SK-N-SH treated with all-trans-retinoic acid at 6 μM for 48 hours (cell line): ENCODE measurements at regions not wholly inside any gene's neighbourhood (a gene's known extent, or its start where the extent isn't known, plus 50 kb on each side); places are given as distances from the start of the nearest gene placed in this dataset.

Experiments used
- ATAC-seq: fragments of 200-7000 bp; cut with Tn5 transposase; 3 replicates; pipeline ENCODE4 v1.9.1; 2020; ENCODE audit warnings: mild to moderate bottlenecking, moderate library complexity
- ARNTL ChIP-seq: fragments of 450-650 bp; formaldehyde crosslinking; IDR thresholded peaks from 2 replicates; pipeline ENCODE4 v1.5.0; 2020; ENCODE audit warnings: low read depth, mild to moderate bottlenecking, moderate library complexity, borderline replicate concordance
- BACH2 ChIP-seq: fragments of 250-450 bp; sonication (Bioruptor Pico); IDR thresholded peaks from 2 replicates; pipeline ENCODE4 v1.9.0; 2021; ENCODE audit warnings: mild to moderate bottlenecking, borderline replicate concordance
- CSDC2 ChIP-seq: fragments of 250-450 bp; sonication (Bioruptor Pico); IDR thresholded peaks from 2 replicates; pipeline ENCODE4 v1.5.0; 2020; ENCODE audit warnings: mild to moderate bottlenecking, moderate library complexity
- CSRNP3 ChIP-seq: fragments of 250-450 bp; sonication (Bioruptor Pico); IDR thresholded peaks from 2 replicates; pipeline ENCODE4 v1.5.1; 2021; ENCODE audit warnings: mild to moderate bottlenecking, moderate library complexity
- ESRRG ChIP-seq: fragments of 250-450 bp; sonication (Bioruptor Pico); IDR thresholded peaks from 2 replicates; pipeline ENCODE4 v1.6.1; 2021; ENCODE audit warnings: mild to moderate bottlenecking
- GLIS3 ChIP-seq: fragments of 250-450 bp; sonication (Bioruptor Pico); IDR thresholded peaks from 2 replicates; pipeline ENCODE4 v1.5.0; 2020; ENCODE audit warnings: mild to moderate bottlenecking, moderate library complexity
- ISL1 ChIP-seq: fragments of 250-450 bp; sonication (Bioruptor Pico); IDR thresholded peaks from 2 replicates; pipeline ENCODE4 v2.1.2; 2022; ENCODE audit warnings: mild to moderate bottlenecking, moderate library complexity
- OSR1 ChIP-seq: fragments of 250-450 bp; sonication (Bioruptor Pico); IDR thresholded peaks from 2 replicates; pipeline ENCODE4 v1.8.0; 2022; ENCODE audit warnings: moderate library complexity, mild to moderate bottlenecking, inconsistent platforms
- PATZ1 ChIP-seq: fragments of 250-450 bp; sonication (Bioruptor Pico); IDR thresholded peaks from 2 replicates; pipeline ENCODE4 v1.8.0; 2020; ENCODE audit warnings: mild to moderate bottlenecking, moderate library complexity, borderline replicate concordance
- PPARA ChIP-seq: fragments of 250-450 bp; sonication (Bioruptor Pico); IDR thresholded peaks from 2 replicates; pipeline ENCODE4 v1.5.0; 2020; ENCODE audit warnings: mild to moderate bottlenecking, borderline replicate concordance
- RARB ChIP-seq: fragments of 250-450 bp; sonication (Bioruptor Pico); IDR thresholded peaks from 2 replicates; pipeline ENCODE4 v1.8.0; 2021; ENCODE audit warnings: mild to moderate bottlenecking, moderate library complexity
- SNAI2 ChIP-seq: fragments of 250-450 bp; sonication (Bioruptor Pico); IDR thresholded peaks from 2 replicates; pipeline ENCODE4 v1.5.0; 2020; ENCODE audit warnings: mild to moderate bottlenecking, moderate library complexity
- TCF4 ChIP-seq: fragments of 250-450 bp; sonication (Bioruptor Pico); IDR thresholded peaks from 2 replicates; pipeline ENCODE4 v1.8.0; 2021; ENCODE audit warnings: mild to moderate bottlenecking, moderate library complexity, borderline replicate concordance
- TOX ChIP-seq: fragments of 250-450 bp; sonication (Bioruptor Pico); IDR thresholded peaks from 2 replicates; pipeline ENCODE4 v1.8.0; 2021; ENCODE audit warnings: mild to moderate bottlenecking, moderate library complexity, borderline replicate concordance
- TSHZ2 ChIP-seq: fragments of 250-450 bp; sonication (Bioruptor Pico); IDR thresholded peaks from 2 replicates; pipeline ENCODE4 v1.5.0; 2020; ENCODE audit warnings: mild to moderate bottlenecking, moderate library complexity
- ZC3H10 ChIP-seq: fragments of 250-450 bp; sonication (Bioruptor Pico); IDR thresholded peaks from 2 replicates; pipeline ENCODE4 v1.5.1; 2021; ENCODE audit warnings: mild to moderate bottlenecking, moderate library complexity
- ZFP3 ChIP-seq: fragments of 250-450 bp; sonication (Bioruptor Pico); IDR thresholded peaks from 2 replicates; pipeline ENCODE4 v1.5.0; 2020; ENCODE audit warnings: mild to moderate bottlenecking, moderate library complexity
- ZFP30 ChIP-seq: fragments of 450-650 bp; formaldehyde crosslinking; IDR thresholded peaks from 2 replicates; pipeline ENCODE4 v1.5.0; 2022; ENCODE audit warnings: mild to moderate bottlenecking, moderate library complexity
- ZNF565 ChIP-seq: fragments of 450-650 bp; formaldehyde crosslinking; conservative IDR thresholded peaks from 2 replicates; pipeline ENCODE4 v1.5.0; 2020; ENCODE audit warnings: low read depth, mild to moderate bottlenecking, moderate library complexity
- ZNF70 ChIP-seq: fragments of 450-650 bp; formaldehyde crosslinking; IDR thresholded peaks from 2 replicates; pipeline ENCODE4 v1.5.0; 2020; ENCODE audit warnings: mild to moderate bottlenecking, moderate library complexity
- ZNF8 ChIP-seq: fragments of 450-650 bp; formaldehyde crosslinking; IDR thresholded peaks from 2 replicates; pipeline ENCODE4 v1.5.0; 2020; ENCODE audit warnings: mild to moderate bottlenecking, moderate library complexity
- TF ChIP-seq, protein P1 (sequence below): fragments of 250-450 bp; sonication (Bioruptor Pico); IDR thresholded peaks from 2 replicates; pipeline ENCODE4 v1.5.1; 2020; ENCODE audit warnings: low read depth, mild to moderate bottlenecking, moderate library complexity

DNA sequence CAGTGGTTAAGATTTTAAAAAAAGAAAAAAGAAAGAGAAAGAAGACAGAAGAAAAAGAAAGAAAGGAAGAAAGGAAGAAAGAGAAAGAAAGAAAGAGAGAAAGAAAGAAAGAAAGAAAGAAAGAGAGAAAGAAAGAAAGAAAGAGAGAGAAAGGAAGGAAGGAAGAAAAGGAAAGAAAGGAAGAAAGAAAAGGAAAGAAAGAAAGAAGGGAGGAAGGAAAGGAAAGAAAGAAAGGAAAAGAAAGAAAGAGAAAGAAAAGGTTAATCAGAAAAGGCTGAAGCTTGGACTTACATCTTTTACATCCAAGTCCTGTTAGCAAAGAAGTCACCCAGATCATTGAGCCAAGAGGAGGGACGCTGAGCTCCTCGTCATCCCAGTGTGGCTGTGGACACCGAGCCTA, 70.0 kb downstream of the IRX2 start (continued):
- no peak for TF ChIP-seq CSRNP3 (CRISPR knock-in tag)

GRCh38 chr5:2680979-2681378, 70.5 kb downstream of the IRX2 start:
- TF ChIP-seq ZNF565 (CRISPR knock-in tag) (no peak), ZNF8 (CRISPR knock-in tag) (no peak), SNAI2 (CRISPR knock-in tag) (no peak), ZFP3 (CRISPR knock-in tag) (no peak), ARNTL (no peak), ZNF70 (CRISPR knock-in tag) (no peak), CSRNP3 (CRISPR knock-in tag) (no peak), ZFP30 (CRISPR knock-in tag) (no peak), OSR1 (CRISPR knock-in tag) (no peak), ZC3H10 (CRISPR knock-in tag) (no peak), PATZ1 (no peak), PPARA (CRISPR knock-in tag) (no peak), TOX (CRISPR knock-in tag) (no peak), ESRRG (CRISPR knock-in tag) (no peak), RARB (CRISPR knock-in tag) (no peak), TCF4 (CRISPR knock-in tag) (no peak)
- TF ChIP-seq, protein P1, sequence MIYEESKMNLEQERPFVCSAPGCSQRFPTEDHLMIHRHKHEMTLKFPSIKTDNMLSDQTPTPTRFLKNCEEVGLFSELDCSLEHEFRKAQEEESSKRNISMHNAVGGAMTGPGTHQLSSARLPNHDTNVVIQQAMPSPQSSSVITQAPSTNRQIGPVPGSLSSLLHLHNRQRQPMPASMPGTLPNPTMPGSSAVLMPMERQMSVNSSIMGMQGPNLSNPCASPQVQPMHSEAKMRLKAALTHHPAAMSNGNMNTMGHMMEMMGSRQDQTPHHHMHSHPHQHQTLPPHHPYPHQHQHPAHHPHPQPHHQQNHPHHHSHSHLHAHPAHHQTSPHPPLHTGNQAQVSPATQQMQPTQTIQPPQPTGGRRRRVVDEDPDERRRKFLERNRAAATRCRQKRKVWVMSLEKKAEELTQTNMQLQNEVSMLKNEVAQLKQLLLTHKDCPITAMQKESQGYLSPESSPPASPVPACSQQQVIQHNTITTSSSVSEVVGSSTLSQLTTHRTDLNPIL (CRISPR knock-in tag) = no peak
- no peak for ATAC-seq

DNA sequence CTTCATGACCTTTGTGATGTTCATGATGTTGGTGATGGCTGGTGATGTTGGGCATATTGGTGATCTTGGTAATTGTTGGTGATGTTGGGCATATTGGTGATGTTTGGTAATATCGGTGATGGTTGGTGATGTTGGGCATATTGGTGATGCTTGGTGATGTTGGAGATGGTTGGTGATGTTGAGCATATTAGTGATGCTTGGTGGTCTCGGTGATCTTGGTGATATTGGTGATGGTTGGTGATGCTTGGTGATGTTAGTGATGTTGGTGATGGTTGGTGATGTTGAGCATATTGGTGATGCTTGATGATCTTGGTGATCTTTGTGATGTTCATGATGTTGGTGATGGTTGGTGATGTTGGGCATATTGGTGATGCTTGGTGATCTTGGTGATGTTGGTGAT, 73.8 kb downstream of the IRX2 start:
- TF ChIP-seq, protein P1 (CRISPR knock-in tag) = no peak
- TF ChIP-seq ESRRG (CRISPR knock-in tag) (no peak), ARNTL (no peak), ZFP3 (CRISPR knock-in tag) (no peak), CSDC2 (CRISPR knock-in tag) (no peak), ZC3H10 (CRISPR knock-in tag) (no peak), OSR1 (CRISPR knock-in tag) (no peak), GLIS3 (CRISPR knock-in tag) (no peak), ZFP30 (CRISPR knock-in tag) (no peak), BACH2 (CRISPR knock-in tag) (no peak), SNAI2 (CRISPR knock-in tag) (no peak), ZNF8 (CRISPR knock-in tag) (no peak), PPARA (CRISPR knock-in tag) (no peak), RARB (CRISPR knock-in tag) (no peak), ISL1 (CRISPR knock-in tag) (no peak), PATZ1 (no peak), TSHZ2 (CRISPR knock-in tag) (no peak), TOX (CRISPR knock-in tag) (no peak)
- no peak for ATAC-seq
